SK-N-SH treated with all-trans-retinoic acid at 6 μM for 48 hours (cell line): ENCODE measurements at regions not wholly inside any gene's neighbourhood (a gene's known extent, or its start where the extent isn't known, plus 50 kb on each side); places are given as distances from the start of the nearest gene placed in this dataset.

Source experiments
- ATAC-seq: fragments of 200-7000 bp; cut with Tn5 transposase; 3 replicates; pipeline ENCODE4 v1.9.1; 2020; ENCODE audit warnings: mild to moderate bottlenecking, moderate library complexity
- ARNTL ChIP-seq: fragments of 450-650 bp; formaldehyde crosslinking; IDR thresholded peaks from 2 replicates; pipeline ENCODE4 v1.5.0; 2020; ENCODE audit warnings: low read depth, mild to moderate bottlenecking, moderate library complexity, borderline replicate concordance
- BACH2 ChIP-seq: fragments of 250-450 bp; sonication (Bioruptor Pico); IDR thresholded peaks from 2 replicates; pipeline ENCODE4 v1.9.0; 2021; ENCODE audit warnings: mild to moderate bottlenecking, borderline replicate concordance
- CREB5 ChIP-seq: fragments of 250-450 bp; sonication (Bioruptor Pico); IDR thresholded peaks from 2 replicates; pipeline ENCODE4 v1.5.1; 2020; ENCODE audit warnings: low read depth, mild to moderate bottlenecking, moderate library complexity
- CSRNP3 ChIP-seq: fragments of 250-450 bp; sonication (Bioruptor Pico); IDR thresholded peaks from 2 replicates; pipeline ENCODE4 v1.5.1; 2021; ENCODE audit warnings: mild to moderate bottlenecking, moderate library complexity
- ESRRG ChIP-seq: fragments of 250-450 bp; sonication (Bioruptor Pico); IDR thresholded peaks from 2 replicates; pipeline ENCODE4 v1.6.1; 2021; ENCODE audit warnings: mild to moderate bottlenecking
- GLIS3 ChIP-seq: fragments of 250-450 bp; sonication (Bioruptor Pico); IDR thresholded peaks from 2 replicates; pipeline ENCODE4 v1.5.0; 2020; ENCODE audit warnings: mild to moderate bottlenecking, moderate library complexity
- ISL1 ChIP-seq: fragments of 250-450 bp; sonication (Bioruptor Pico); IDR thresholded peaks from 2 replicates; pipeline ENCODE4 v2.1.2; 2022; ENCODE audit warnings: mild to moderate bottlenecking, moderate library complexity
- OSR1 ChIP-seq: fragments of 250-450 bp; sonication (Bioruptor Pico); IDR thresholded peaks from 2 replicates; pipeline ENCODE4 v1.8.0; 2022; ENCODE audit warnings: moderate library complexity, mild to moderate bottlenecking, inconsistent platforms
- PATZ1 ChIP-seq: fragments of 250-450 bp; sonication (Bioruptor Pico); IDR thresholded peaks from 2 replicates; pipeline ENCODE4 v1.8.0; 2020; ENCODE audit warnings: mild to moderate bottlenecking, moderate library complexity, borderline replicate concordance
- PPARA ChIP-seq: fragments of 250-450 bp; sonication (Bioruptor Pico); IDR thresholded peaks from 2 replicates; pipeline ENCODE4 v1.5.0; 2020; ENCODE audit warnings: mild to moderate bottlenecking, borderline replicate concordance
- RARB ChIP-seq: fragments of 250-450 bp; sonication (Bioruptor Pico); IDR thresholded peaks from 2 replicates; pipeline ENCODE4 v1.8.0; 2021; ENCODE audit warnings: mild to moderate bottlenecking, moderate library complexity
- SNAI2 ChIP-seq: fragments of 250-450 bp; sonication (Bioruptor Pico); IDR thresholded peaks from 2 replicates; pipeline ENCODE4 v1.5.0; 2020; ENCODE audit warnings: mild to moderate bottlenecking, moderate library complexity
- TCF4 ChIP-seq: fragments of 250-450 bp; sonication (Bioruptor Pico); IDR thresholded peaks from 2 replicates; pipeline ENCODE4 v1.8.0; 2021; ENCODE audit warnings: mild to moderate bottlenecking, moderate library complexity, borderline replicate concordance
- TOX ChIP-seq: fragments of 250-450 bp; sonication (Bioruptor Pico); IDR thresholded peaks from 2 replicates; pipeline ENCODE4 v1.8.0; 2021; ENCODE audit warnings: mild to moderate bottlenecking, moderate library complexity, borderline replicate concordance
- TSHZ2 ChIP-seq: fragments of 250-450 bp; sonication (Bioruptor Pico); IDR thresholded peaks from 2 replicates; pipeline ENCODE4 v1.5.0; 2020; ENCODE audit warnings: mild to moderate bottlenecking, moderate library complexity
- ZC3H10 ChIP-seq: fragments of 250-450 bp; sonication (Bioruptor Pico); IDR thresholded peaks from 2 replicates; pipeline ENCODE4 v1.5.1; 2021; ENCODE audit warnings: mild to moderate bottlenecking, moderate library complexity
- ZFP3 ChIP-seq: fragments of 250-450 bp; sonication (Bioruptor Pico); IDR thresholded peaks from 2 replicates; pipeline ENCODE4 v1.5.0; 2020; ENCODE audit warnings: mild to moderate bottlenecking, moderate library complexity
- ZFP30 ChIP-seq: fragments of 450-650 bp; formaldehyde crosslinking; IDR thresholded peaks from 2 replicates; pipeline ENCODE4 v1.5.0; 2022; ENCODE audit warnings: mild to moderate bottlenecking, moderate library complexity
- ZNF565 ChIP-seq: fragments of 450-650 bp; formaldehyde crosslinking; conservative IDR thresholded peaks from 2 replicates; pipeline ENCODE4 v1.5.0; 2020; ENCODE audit warnings: low read depth, mild to moderate bottlenecking, moderate library complexity
- ZNF70 ChIP-seq: fragments of 450-650 bp; formaldehyde crosslinking; IDR thresholded peaks from 2 replicates; pipeline ENCODE4 v1.5.0; 2020; ENCODE audit warnings: mild to moderate bottlenecking, moderate library complexity
- ZNF8 ChIP-seq: fragments of 450-650 bp; formaldehyde crosslinking; IDR thresholded peaks from 2 replicates; pipeline ENCODE4 v1.5.0; 2020; ENCODE audit warnings: mild to moderate bottlenecking, moderate library complexity

- TF ChIP-seq ZNF565 (CRISPR knock-in tag) = no peak
- no peak for TF ChIP-seq OSR1 (CRISPR knock-in tag)
- TF ChIP-seq ZNF8 = no peak
- no peak for TF ChIP-seq ZNF70 (CRISPR knock-in tag)
- no peak for TF ChIP-seq PPARA (CRISPR knock-in tag)
- no peak for TF ChIP-seq SNAI2 (CRISPR knock-in tag)
- TF ChIP-seq PATZ1 (CRISPR knock-in tag) = no peak
- no peak for TF ChIP-seq ESRRG (CRISPR knock-in tag)
- TF ChIP-seq ZFP3 (CRISPR knock-in tag) = no peak
- TF ChIP-seq GLIS3 (CRISPR knock-in tag) = no peak
- TF ChIP-seq TCF4 = no peak
- TF ChIP-seq ZC3H10 (CRISPR knock-in tag) = no peak
- TF ChIP-seq ISL1 (CRISPR knock-in tag) = no peak
- TF ChIP-seq ZFP30 = no peak
- no peak for TF ChIP-seq TOX
- no peak for TF ChIP-seq BACH2
- TF ChIP-seq CREB5 = no peak
- TF ChIP-seq, all 23 proteins: peak for 0
- no peak for ATAC-seq
These were observed 754.9 kb downstream of the SQOR start for GRCh38 chr15:46389739-46390138.

- no peak for ATAC-seq
- TF ChIP-seq TSHZ2 (CRISPR knock-in tag) = no peak
- TF ChIP-seq PATZ1 (CRISPR knock-in tag) = no peak
- no peak for TF ChIP-seq RARB
These were observed 759.6 kb downstream of the SQOR start for GRCh38 chr15:46394463-46394862.

GRCh38 chr15:46408312-46408711 lies 773.5 kb downstream of the SQOR start:
- TF ChIP-seq TOX (no peak), BACH2 (no peak), ESRRG (CRISPR knock-in tag) (no peak), ZC3H10 (CRISPR knock-in tag) (no peak), ZNF565 (CRISPR knock-in tag) (no peak), PPARA (CRISPR knock-in tag) (no peak), ZFP30 (no peak), OSR1 (CRISPR knock-in tag) (no peak), ARNTL (no peak), RARB (no peak), ZNF70 (CRISPR knock-in tag) (no peak)
- TF ChIP-seq, all 23 proteins: peak for 0
- ATAC-seq = no peak

- TF ChIP-seq ZNF70 (CRISPR knock-in tag) (no peak), ZFP30 (no peak), ZC3H10 (CRISPR knock-in tag) (no peak), ZNF8 (no peak), BACH2 (no peak), RARB (no peak), ZFP3 (CRISPR knock-in tag) (no peak), TSHZ2 (CRISPR knock-in tag) (no peak), CREB5 (no peak), CSRNP3 (CRISPR knock-in tag) (no peak)
- ATAC-seq = no peak
These were observed 775.0 kb downstream of the SQOR start for GRCh38 chr15:46409841-46410301.
